Left ventricle myocardium superior (tissue), 1 donor: ENCODE measurements at regions not wholly inside any gene's neighbourhood (a gene's known extent, or its start where the extent isn't known, plus 50 kb on each side); places are given as distances from the start of the nearest gene placed in this dataset.
A peak's percentile ranks its signal among the peaks of the same experiment; 100 is the strongest.
"Not testable (repeated sequence)": the region's sequence is repeated elsewhere in the genome, so short reads cannot be mapped to it uniquely, and the experiment has no call there.

Experiments
- ATAC-seq: fragments of 200-7000 bp; cut with Tn5 transposase; one replicate; pipeline ENCODE4 v1.9.1; 2020; ENCODE audit warnings: mild to moderate bottlenecking, moderate library complexity
- DNase-seq: peaks from one replicate; pipeline ENCODE4 v3.0.0-alpha.2; 2020
- intact Hi-C: fragments of 100-400 bp; cut with micrococcal nuclease; formaldehyde crosslinking; loops from one replicate; pipeline ENCODE4 v1.11.0; 2022
- donor health status: DM: no; HTN: yes; CAD: no; lungs with severe emphysema.

DNA sequence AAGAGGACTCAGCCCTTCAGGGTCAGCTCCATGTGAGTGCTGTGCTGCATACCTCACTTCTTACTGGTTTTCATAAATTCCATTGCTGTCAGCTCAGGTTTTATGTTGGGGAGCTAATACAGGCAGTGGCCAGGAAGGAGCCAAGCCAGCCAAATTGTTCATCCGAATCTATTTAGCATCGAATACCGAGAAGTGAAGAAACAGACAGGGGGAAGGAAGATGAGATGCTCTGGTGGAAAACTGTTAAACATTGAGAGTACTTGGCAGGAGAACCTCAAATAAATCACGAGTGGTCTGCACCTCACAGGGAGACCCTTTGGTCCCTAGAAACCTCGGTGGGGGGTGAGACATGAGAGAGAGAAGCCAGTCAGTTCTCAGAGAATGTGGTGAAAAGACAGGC lies 196.0 kb upstream of the TMEM72 start:
- intact Hi-C loops: no loop called here
- no peak for ATAC-seq

DNA sequence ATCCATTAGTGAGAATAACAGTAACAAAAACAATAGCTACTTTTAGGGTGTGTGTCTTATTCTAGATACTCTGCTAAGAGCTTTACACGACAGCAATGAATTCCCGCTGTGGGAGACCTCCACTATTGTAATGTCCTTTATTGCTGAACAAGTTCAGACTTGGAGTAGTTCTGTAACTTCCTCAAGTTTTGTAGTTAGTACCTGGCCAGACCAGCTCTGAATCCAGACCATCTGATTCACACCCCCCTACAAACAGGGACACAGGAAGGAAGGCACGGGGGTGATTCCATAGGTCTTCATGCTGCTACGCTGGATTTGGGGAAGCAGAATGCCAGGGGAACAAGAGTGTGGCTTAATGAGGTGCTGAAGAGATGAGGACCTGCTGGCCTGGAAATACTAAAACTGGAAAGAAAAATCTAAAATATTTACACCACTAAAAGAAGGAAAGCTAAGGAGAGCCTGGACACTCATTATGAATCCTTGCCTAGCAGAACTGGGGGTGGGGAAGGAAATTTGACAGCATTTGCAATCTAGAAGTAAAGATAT lies 194.6 kb upstream of the TMEM72 start:
- DNase-seq (no peak), ATAC-seq (no peak)
- intact Hi-C loops: no loop called here

More for the DNA sequence above, 196.0 kb upstream of the TMEM72 start:
- DNase-seq: no peak

DNA sequence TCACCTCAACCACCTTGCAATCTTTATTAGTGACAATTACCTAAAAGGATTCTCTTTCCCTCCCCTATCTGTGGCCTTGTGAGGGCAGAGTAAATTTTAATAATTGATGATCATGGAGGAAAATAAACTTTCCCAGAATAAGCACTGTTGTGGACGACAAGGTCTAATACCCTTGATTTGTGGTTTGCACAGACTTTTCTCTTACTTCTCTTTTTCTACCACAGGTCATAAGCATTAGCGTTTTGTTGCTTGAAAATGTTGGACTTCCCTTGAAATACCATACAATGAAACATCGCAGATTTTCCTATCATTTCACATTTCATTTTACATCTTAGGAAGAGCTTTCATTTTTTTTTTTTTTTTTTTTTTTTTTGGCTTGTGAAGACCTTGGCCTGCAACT lies 188.1 kb upstream of the TMEM72 start:
- no peak for ATAC-seq
- intact Hi-C loops: no loop called here

DNA sequence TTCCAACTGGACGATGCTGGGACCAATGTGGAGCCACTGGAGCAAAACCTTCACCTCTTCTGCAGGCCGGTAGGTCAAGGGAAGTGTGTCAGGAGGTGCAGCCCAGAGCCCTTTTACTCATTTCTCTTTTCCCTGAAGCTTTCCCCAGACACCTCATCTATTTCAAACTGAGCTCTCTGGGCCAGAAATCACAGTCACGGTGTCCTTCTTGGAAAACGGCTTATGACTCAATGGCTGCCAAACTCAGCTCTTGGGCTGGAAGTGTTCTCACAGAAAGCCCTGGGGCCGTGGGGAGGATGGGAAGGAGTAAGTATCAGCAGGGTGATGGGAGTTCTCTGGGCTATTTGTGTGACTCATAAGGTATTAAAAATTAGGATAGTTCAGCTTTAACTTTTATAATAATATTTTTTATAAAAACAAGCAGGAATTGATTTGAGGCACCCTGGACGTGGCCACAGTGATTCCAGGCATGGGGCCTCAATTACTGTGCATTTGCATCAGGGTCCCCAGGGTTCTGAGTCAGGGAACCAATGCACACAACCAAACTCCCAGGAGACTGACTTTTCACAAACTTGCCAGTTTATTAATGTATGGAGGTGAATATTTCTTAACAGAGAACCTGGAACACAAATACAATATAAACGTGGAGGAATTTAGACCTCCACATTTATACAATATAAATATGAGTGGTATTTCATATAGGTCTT lies 187.4 kb upstream of the TMEM72 start:
- ATAC-seq: peak; percentile 74
- intact Hi-C loops: no loop called here
- peak; percentile 37 for DNase-seq

More for the DNA sequence above, 188.1 kb upstream of the TMEM72 start:
- no peak for DNase-seq

DNA sequence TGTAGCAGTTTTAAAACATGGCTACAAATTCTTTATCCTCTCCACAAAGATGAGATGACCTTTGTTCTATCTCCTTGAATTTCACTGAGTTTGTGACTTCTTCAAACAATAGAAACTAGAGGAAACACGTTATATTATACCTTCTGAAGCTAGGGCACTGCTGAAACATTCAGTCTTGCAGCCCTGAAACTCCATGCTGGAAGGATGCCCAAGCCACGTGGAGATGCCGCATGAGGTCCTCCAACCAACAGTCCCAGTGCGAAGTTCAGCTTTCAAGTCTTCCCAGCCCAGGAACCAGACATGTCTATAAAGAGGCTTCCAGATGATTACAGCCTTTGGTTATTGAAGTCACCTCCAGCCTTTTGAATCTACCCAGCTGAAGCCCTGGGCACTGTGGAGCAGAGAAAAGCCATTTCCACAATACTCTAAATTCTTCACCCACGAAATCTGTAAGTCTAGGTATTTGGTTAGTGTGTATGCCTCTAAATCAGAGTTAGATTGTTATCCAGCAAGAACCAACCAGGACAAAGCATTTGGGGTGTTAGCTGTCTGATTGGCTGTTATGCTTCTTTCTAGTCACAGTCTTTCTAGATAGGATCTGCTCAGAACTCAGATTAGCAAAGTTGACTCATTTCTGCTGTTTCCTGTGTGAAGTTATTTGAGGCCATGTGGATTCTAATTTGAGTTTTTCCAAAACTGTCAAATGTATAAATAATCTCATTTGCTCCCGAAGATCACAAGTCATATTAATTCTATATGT lies 186.5 kb upstream of the TMEM72 start:
- no peak for ATAC-seq
- intact Hi-C loops: no loop called here
- no peak for DNase-seq

DNA sequence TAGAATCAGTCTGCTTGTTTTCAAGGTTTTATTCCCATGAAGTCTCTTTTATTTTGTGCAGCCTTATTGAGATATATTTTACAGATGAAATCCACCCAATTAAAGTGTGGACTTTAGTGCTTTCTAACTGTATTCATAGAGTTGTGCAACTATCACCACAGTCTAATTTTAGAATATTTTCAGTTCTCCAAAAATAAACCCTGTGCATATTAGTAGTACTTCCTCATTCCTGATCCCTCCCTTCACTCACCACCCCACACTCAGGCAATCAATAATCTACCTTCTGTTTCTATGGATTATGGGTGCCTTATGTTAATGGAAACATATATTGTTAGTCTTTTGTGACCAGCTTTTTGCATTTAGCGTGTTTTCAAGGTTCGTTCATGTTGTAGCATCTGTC lies 185.7 kb upstream of the TMEM72 start:
- peak; percentile 86 for ATAC-seq
- intact Hi-C loops: no loop called here
- no peak for DNase-seq

DNA sequence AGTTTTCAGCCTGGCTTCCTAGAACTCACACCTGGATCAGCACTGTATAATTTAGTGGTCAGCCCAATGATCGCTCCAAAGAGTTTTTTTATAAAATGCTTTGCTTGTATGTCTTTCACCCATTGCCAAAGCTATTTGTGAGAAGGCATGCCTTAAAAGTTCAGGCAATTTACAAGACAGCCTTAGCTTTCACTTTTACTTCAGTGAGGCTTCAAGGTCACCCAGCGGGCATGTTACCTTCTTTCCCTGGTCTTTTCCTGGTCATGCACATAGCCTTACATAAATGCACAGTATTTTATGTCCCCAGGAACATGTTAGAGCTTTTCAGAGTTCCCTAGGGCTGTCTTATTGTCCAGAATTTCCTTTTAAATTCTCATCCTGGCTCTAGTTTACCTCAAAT lies 179.9 kb upstream of the TMEM72 start:
- ATAC-seq (no peak), DNase-seq (no peak)
- intact Hi-C loops: no loop called here

DNA sequence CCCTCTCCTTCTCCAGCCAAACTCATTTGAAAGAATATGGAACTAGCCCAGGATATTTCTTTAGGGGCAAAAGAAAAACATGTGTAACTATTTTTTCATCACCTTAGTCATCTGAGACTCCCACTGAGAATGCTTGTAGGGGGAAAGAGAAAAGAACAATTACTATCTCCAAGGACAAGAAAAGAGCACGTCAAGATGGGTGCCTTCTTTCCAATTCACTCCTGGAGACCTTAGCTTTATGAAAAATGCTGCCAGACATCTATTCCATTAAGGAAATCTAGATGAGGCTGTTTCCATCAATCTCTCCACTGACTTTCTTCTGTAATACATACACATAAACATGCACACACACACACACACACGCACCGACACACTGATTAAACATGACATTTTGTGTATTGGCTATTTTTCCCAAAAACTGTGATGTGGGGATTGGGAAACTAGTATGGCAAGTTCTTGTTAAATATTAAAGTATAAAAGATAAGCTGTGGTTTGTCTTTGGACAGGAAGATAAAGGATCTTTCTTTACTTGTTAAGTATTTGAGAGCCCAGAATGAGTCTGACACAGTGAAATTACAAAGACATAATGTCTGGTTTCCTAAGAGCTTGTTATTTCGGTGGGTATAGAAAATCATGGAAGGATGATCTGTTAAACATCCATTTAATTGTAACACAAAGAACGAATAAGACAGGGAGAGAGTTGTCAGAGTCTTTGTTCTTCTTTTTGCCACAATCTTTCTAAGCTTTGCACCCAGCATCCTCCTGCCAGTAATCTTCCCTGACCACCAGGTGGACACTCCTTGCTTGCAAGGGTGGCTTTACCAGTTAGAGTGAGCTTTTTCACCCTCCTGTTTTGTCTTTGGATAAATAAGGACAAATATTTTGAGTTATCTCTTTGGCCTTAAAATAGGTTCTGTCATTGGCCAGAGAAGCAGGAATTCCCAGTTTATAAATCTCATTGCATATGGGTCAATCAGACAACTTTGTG lies 177.3 kb upstream of the TMEM72 start:
- intact Hi-C loops: no loop called here
- ATAC-seq (no peak), DNase-seq (no peak)

DNA sequence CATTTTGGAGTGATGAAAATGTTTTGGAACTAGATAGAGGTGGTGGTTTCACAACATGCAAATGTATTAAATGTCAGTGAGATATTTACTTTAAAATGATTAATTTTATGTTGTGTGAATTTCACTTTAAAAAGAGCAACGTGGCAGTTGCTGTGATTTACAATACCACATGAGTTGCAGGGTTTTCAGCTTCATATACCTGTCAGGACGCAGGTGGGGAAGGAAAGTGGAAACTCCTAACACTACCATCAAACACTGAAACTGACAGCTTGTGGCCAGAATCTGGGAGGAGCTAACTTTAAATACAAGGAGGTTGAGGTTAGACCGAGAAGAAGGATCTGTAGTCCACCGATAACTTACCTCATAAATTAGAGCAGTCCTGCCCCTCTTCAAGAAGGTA lies 168.9 kb upstream of the TMEM72 start:
- ATAC-seq: no peak
- no peak for DNase-seq
- intact Hi-C loops: no loop called here

DNA sequence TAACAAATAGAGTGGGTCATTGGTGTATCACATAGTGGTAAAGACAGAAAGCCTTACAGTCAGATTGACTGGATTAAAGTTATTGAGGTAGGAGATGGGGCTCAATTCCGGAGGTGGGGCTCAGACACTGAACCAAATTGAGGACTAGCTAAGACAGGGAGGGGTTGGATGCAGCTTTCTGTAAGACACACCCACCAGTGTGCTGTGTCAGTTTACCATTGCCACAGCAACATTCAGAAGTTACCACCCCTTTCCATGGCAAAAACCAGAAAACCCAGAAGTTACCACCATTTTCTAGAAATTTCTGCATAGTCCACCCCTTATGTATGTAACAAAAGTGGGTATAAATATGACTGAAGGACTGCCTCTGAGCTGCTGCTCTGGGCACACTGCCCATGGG lies 167.6 kb upstream of the TMEM72 start:
- DNase-seq (no peak), ATAC-seq (no peak)
- intact Hi-C loops: no loop called here

DNA sequence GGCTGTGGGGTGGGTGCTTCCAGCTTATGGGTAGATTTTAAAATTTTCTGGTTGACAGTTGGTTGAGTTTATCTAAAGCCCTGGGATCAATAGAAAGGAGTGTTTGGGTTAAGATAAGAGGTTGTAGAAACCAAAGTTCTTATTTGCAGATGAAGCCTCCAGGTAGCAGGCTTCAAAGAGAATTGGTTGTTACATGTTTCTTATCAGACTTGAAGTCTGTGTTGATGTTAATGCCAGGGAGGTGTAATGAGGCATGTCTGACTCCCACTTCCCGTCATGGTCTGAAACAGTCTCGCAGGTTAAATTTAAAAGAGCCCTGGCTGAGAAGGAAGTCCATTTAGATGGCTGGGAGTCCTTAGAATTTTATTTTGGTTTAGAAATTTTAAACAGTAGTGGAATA lies 165.2 kb upstream of the TMEM72 start:
- ATAC-seq (no peak), DNase-seq (no peak)
- intact Hi-C loops: no loop called here

DNA sequence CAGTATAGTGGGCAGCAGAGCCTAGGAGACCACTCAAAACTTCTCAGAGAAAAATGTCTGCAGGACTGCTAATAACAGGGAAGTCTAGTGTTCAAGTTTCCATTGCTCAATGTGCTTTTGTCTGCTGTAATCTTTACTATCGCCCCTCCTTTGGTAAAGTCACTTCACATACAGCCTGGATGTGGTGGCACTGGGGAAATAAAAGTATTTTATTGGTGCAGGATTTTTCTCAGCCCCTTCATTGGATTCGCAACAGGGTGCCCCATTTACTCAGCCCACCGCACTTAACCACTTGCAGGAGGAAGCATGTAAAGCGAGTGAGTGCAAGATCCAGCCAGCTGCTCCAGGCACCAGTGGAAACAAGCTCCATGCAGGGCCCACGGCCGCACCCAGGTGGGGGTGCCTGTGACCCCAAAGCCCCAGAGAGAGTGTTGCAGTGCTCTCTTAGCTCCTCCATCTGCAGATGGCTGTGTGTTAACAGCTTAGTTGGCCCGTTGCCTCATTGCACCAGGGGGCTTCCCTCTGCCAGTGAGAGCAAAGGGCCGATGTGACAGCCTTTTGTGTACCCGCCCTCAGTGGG lies 163.5 kb upstream of the TMEM72 start:
- intact Hi-C loops: no loop called here
- DNase-seq (no peak), ATAC-seq (no peak)

DNA sequence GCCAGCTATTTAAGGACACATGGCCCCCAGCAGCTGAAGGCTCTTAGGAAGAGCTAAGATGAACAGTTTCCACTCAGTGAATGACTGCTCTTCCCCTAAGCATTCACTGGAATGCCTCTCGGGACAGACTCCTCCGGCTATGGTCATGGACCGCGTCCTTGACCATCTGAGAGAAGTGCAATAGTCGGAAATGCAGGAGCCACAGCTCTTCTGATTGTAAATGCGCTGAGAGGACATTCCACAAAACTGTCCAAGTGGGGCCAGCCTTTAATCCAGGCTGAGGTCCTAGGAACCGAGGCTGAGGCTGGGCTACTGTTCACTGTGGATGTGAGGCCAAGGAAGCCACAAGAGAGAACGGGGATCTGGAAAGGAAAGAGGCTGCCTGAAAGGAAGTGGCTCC lies 162.0 kb upstream of the TMEM72 start:
- intact Hi-C loops: no loop called here
- ATAC-seq (no peak), DNase-seq (no peak)

DNA sequence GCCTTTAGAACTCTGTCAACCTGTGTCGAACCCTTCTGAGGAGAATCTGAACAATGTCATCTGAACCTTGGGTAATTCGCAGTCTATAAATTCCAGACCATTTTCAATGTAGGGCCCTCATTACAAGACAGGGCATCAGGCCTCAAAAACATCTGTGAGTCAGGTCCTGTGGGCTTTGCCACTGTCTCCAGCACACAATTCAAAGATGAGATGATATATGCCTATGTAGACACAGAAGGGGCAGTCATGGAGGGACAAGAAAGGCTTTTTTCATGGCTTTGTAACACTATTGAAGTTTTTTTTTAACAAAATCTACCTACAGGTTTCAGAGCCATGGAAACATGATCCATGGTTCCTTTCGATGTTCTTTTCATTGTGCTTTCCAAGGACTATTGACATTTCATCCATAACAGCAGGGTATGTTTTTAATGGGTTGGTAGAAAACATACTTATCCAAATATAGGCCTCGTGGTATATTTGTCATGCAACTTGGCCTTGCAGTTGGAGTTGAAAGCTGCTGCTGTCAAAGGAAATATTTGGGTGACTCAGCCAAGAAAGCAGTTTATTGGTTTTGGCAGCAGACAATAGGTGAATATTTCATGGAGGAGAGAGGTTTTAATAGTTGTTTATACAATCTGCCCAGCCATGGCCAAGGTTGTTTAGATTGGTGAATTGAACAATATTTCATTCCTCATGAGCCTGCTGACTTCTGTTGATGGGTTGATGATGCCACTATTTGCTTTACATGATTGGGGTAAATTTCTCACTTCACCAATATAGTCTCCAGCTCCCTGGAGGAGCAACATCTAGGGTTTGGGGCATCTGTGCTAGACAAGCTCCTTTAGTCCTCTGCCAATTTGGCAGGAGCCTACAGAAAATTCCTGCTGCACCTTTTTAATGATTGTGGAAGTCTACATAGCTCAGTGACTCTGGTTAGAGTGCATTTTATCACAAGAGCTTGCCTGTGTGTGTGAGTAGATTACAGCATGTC lies 158.4 kb upstream of the TMEM72 start:
- ATAC-seq: no peak

DNA sequence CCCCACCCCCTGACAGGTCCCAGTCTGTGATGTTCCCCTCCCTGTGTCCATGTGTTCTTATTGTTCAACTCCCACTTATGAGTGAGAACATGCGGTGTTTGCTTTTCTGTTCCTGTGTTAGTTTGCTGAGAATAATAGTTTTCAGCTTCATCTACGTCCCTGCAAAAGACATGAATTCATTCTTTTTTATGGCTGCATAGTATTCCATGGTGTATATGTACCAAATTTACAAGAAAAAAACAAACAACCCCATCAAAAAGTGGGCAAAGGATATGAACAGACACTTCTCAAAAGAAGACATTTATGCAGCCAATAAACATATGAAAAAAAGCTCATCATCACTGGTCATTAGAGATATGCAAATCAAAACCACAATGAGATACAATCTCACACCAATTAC lies 156.8 kb upstream of the TMEM72 start:
- ATAC-seq, intact Hi-C loops, DNase-seq: not testable (repeated sequence)

More for the DNA sequence above, 158.4 kb upstream of the TMEM72 start:
- intact Hi-C loops: no loop called here
- DNase-seq: no peak

DNA sequence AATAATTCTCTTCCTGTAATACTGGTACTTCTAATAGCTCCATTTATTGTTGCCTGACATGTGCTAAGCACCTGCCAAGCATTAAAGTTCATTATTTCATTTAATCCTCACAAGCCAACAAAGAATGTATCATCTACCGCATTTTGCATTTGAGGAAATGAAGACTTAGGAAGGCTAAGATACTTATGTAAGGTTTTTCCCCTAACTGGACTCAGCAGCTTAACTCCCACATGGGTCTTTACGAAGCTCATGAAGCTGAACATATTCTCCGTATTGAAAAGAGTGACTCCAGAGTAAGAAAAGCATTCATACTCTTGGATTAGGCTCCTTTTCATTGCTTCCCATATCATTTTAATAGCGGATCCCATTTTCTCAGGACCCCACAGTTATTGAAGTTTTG lies 155.7 kb upstream of the TMEM72 start:
- intact Hi-C loops: no loop called here
- no peak for ATAC-seq
- DNase-seq: no peak

DNA sequence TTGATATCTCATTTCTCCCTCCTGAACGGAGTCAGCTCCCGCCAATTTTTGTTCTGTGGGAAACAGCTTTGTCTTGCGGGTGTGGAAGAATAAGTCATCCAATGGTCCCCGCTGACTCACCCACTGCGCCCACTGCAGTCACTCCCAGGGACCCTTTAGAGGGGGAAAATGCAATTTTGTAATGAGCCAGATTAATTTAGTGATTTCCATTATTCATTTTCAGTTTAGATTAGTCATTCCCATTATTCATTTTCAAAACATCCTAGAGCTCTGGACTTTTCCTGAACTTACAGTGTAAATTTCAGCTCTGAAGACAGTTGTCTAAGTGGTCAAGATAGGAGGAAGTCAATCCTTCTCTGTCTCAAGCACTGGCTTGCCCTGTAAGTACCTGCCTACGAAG lies 154.9 kb upstream of the TMEM72 start:
- intact Hi-C loops: no loop called here
- no peak for DNase-seq
- ATAC-seq: no peak
